ENCODE measurements at regions not wholly inside any gene's neighbourhood (a gene's known extent, or its start where the extent isn't known, plus 50 kb on each side); places are given as distances from the start of the nearest gene placed in this dataset.
A peak's percentile ranks its signal among the peaks of the same experiment; 100 is the strongest.

DNA sequence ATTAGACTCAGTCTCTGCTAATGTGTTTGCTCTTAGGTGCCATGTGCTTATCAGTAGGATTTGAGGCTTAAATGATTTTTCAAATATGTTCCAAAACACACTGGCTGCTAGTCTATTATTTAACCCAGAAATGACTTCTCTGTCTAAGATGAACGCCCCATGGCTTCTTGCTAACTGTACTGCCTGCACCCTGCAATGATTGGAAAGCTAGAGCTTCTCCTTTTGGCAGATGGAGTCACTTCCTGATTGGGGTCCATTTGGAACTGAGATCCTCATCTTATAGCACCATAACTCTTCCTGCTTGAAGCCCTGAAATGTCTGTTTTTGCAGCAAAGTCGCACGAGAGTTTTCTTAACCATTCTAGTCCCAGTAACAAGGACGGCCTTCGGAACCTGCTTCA, 186.5 kb upstream of the ADO start:
- DNase-seq (ENCODE audit: extremely low read depth, low read depth), result no peak
- TF ChIP-seq, protein P1, sequence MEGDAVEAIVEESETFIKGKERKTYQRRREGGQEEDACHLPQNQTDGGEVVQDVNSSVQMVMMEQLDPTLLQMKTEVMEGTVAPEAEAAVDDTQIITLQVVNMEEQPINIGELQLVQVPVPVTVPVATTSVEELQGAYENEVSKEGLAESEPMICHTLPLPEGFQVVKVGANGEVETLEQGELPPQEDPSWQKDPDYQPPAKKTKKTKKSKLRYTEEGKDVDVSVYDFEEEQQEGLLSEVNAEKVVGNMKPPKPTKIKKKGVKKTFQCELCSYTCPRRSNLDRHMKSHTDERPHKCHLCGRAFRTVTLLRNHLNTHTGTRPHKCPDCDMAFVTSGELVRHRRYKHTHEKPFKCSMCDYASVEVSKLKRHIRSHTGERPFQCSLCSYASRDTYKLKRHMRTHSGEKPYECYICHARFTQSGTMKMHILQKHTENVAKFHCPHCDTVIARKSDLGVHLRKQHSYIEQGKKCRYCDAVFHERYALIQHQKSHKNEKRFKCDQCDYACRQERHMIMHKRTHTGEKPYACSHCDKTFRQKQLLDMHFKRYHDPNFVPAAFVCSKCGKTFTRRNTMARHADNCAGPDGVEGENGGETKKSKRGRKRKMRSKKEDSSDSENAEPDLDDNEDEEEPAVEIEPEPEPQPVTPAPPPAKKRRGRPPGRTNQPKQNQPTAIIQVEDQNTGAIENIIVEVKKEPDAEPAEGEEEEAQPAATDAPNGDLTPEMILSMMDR (IDR thresholded peaks at IDR 0.05; ENCODE audit: low read depth, low read length, missing control alignments), result no peak
- H3K4me3 ChIP-seq (replicated peaks; ENCODE audit: low read depth, low read length), result no peak overlapping the region

DNA sequence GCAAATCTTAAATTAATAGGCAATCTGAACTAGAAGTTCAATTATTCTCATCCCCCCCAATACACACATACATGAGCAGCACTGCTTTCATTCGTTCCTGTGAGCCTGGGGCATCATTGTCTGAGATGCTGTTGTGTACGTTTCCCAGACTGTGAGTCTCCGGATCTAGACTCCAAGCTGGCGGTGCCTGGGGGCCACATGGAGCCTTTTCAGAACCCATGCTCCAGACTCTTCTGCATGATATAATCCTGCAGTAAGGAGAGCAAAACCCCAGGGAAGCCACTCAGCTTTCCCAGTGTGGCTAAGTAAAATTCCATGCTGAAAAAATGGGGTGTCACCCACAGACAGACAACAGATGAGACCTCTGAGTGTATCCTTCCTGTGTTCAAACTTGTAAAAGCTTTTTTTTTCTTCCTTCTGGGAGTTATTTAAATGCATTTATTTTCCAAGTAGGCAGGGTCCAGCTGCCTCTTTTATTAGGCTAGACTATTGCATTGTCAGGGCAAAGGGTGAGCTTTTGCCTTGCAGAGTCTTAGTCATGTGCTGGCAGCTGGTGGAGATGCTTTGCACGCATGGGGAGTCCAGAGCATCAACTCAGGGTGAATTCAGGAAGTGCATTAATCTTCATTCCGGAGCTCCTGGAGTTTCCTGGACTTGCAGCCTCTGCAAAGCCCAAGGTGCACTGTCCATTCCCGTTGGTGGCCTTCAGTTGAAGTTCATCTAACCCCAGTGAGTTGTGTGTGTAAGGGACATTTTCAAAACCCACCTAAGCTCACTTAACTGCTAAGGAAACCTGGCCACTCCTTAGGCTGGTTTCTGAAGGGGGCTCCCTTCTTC, 185.7 kb upstream of the ADO start:
- TF ChIP-seq, protein P1 (IDR thresholded peaks at IDR 0.05; ENCODE audit: low read depth, low read length, missing control alignments), result no peak
- DNase-seq (ENCODE audit: extremely low read depth, low read depth), result peak; percentile 83
- H3K4me3 ChIP-seq (replicated peaks; ENCODE audit: low read depth, low read length), result no peak overlapping the region

DNA sequence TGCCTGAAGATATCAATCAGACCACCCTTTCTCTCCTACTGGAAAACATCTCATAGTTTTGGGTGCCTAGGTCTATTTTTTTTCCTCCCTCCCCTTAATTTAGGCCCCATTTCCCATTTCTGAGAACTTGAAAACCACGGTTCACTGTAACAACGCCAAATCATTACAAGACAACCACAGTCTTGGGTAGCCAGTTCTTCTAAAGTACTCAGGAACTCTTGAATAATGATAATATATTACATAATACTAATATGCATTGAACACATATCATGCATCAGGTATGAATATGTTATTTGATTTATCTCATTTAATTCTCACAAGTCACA, 185.1 kb upstream of the ADO start:
- no peak for DNase-seq (ENCODE audit: extremely low read depth, low read depth)
- H3K4me3 ChIP-seq (replicated peaks; ENCODE audit: low read depth, low read length), result no peak overlapping the region
- TF ChIP-seq, protein P1 (IDR thresholded peaks at IDR 0.05; ENCODE audit: low read depth, low read length, missing control alignments), result no peak

DNA sequence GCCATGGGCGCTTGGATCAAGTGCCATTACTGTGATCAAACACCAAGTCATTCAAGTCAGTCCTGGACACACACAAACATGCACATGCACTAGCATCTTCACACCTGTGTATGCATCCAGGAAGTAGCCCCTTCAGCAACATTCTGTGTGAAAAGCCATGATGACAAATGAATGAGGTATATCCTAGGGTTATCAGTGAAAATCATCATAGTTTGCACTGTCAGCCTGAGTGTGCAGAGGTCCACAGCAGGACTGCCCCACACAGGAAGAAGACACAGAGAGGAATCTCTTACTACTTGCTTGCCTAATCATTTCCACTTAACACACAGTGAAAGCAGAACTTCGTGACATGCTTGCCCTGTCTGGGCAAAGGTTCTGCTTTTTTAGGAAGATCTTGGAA, 184.0 kb upstream of the ADO start:
- TF ChIP-seq, protein P1 (IDR thresholded peaks at IDR 0.05; ENCODE audit: low read depth, low read length, missing control alignments), result no peak
- no peak for DNase-seq (ENCODE audit: extremely low read depth, low read depth)
- H3K4me3 ChIP-seq (replicated peaks; ENCODE audit: low read depth, low read length), result no peak overlapping the region

DNA sequence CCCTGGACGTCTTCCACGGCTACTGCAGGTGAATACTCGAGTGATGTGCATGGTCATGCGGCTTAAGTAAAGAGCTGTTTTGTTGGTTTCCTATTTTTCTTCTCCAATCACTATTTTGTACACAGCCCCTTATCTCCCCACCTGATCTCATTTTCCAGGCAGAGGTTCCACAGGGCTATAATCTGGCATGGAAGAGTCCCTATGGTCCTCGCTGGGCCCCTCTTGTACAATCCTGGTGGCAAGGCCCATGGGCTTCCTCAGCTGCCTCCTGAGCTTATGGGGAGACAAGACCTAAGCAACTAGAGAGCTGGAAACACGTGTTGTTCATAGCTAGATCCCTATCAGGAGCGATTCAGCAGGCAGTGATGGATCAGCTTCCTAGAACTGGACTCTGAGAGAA, 181.3 kb upstream of the ADO start:
- no peak for DNase-seq (ENCODE audit: extremely low read depth, low read depth)
- TF ChIP-seq, protein P1 (IDR thresholded peaks at IDR 0.05; ENCODE audit: low read depth, low read length, missing control alignments), result no peak
- no peak overlapping the region for H3K4me3 ChIP-seq (replicated peaks; ENCODE audit: low read depth, low read length)

DNA sequence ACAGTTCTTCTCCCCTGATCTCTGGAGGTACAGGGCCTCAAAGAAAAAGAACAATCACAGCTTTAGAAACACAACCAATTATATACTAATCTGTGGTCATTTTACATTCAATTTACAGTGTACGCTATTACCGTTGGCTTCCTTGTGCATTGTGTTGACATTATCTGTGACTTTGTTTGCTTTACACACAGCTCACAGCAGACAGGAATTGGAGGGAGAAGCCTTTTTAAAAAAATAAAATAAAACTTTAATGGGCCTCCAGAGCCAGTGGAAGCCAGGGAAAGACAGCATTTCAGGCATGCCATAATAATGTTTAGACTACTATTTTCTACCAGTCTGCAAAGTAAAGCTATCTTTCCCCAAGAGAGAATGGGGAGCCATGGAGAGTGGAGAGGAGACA, 179.0 kb upstream of the ADO start:
- TF ChIP-seq, protein P1 (IDR thresholded peaks at IDR 0.05; ENCODE audit: low read depth, low read length, missing control alignments), result no peak
- no peak overlapping the region for H3K4me3 ChIP-seq (replicated peaks; ENCODE audit: low read depth, low read length)
- no peak for DNase-seq (ENCODE audit: extremely low read depth, low read depth)

DNA sequence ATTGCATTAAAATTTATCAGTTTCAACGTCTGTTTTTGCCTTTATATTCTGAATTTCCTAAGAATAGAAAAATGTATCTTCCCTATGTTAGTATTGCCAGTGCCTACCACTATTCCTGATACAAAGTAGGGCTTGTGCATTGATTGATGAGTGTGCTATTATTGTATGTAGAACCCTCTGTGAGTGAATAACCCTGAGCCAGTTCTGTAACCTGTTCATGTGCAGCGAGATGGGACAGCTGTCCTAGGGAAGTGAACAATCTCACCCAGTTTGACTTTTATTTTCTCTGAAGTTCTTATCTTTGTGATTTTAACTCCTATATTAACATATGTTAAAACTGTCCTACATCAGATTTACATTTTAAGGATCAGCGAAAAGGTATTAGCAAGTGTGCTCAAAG, 178.4 kb upstream of the ADO start:
- no peak for DNase-seq (ENCODE audit: extremely low read depth, low read depth)
- H3K4me3 ChIP-seq (replicated peaks; ENCODE audit: low read depth, low read length), result no peak overlapping the region
- TF ChIP-seq, protein P1 (IDR thresholded peaks at IDR 0.05; ENCODE audit: low read depth, low read length, missing control alignments), result no peak

Data from HFF-Myc (cell line).